SJCRH30 (cell line): ENCODE measurements at regions not wholly inside any gene's neighbourhood (a gene's known extent, or its start where the extent isn't known, plus 50 kb on each side); places are given as distances from the start of the nearest gene placed in this dataset.

Source experiments
- DNase-seq, 2 experiments: peaks; one replicate each; pipeline ENCODE4 v3.0.0-alpha.2; 2015 to 2020
- H3K27ac ChIP-seq: fragments of 250-450 bp; sonication (Bioruptor Pico); 2 replicates; pipeline ENCODE4 v1.5.1; 2020; ENCODE audit warnings: mild to moderate bottlenecking, moderate library complexity
- H3K27me3 ChIP-seq: fragments of 250-450 bp; sonication (Bioruptor Pico); 2 replicates; pipeline ENCODE4 v1.5.1; 2020; ENCODE audit warnings: mild to moderate bottlenecking, moderate library complexity
- H3K36me3 ChIP-seq: fragments of 250-450 bp; sonication (Bioruptor Pico); 2 replicates; pipeline ENCODE4 v1.5.1; 2020; ENCODE audit warnings: mild to moderate bottlenecking, moderate library complexity
- H3K4me1 ChIP-seq: fragments of 250-450 bp; sonication (Bioruptor Pico); 2 replicates; pipeline ENCODE4 v1.5.1; 2020; ENCODE audit warnings: mild to moderate bottlenecking, moderate library complexity
- H3K4me3 ChIP-seq: fragments of 250-450 bp; sonication (Bioruptor Pico); 2 replicates; pipeline ENCODE4 v1.5.1; 2020; ENCODE audit warnings: mild to moderate bottlenecking, moderate library complexity
- H3K9me3 ChIP-seq: fragments of 250-450 bp; sonication (Bioruptor Pico); replicated peaks from 2 replicates; pipeline ENCODE4 v1.5.1; 2020; ENCODE audit warnings: mild to moderate bottlenecking, moderate library complexity

DNA sequence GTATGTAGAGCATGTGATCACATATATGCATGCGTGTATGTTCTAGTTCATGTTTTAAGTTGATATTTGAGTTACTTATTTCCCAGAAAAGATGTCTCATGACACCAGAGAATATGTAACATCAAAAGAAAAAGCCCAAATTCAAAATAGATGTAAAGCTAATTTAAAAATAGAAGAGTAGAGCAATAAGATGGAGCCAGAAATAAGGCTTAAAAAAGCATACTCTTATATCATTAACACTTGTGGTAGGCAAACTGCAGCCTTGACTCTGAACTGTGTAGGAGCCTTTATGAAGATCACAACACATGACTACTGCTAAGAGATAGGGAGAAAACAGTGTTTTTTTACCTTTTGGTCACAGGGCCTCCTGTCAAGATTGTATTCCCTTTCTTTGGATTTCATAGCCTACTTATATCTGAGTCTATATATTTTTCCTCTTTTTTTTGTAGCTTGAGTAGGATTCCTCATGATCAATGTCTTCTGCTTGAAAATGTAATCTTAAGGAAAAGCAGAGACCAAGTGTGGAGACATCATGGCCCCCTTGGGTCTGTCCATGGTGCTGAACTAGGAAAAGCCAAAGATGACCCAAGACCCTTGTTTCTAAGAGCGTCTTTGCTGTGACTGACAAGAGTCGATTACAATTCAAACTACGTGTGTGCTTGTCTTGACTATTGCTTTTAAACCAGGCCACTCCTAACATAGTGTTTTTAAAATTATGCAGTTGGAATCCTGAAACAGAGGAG lies 390.4 kb downstream of the SHISA9 start:
- Histone ChIP-seq H3K36me3 (no peaks in the 10 kb centered on the region), H3K9me3 (no peaks in the 10 kb centered on the region), H3K4me3 (no peak overlapping the region), H3K27me3 (no peaks in the 10 kb centered on the region), H3K4me1 (no peaks in the 10 kb centered on the region), H3K27ac (no peak overlapping the region)
- peak in 1 of 2 experiments; percentile 27 for DNase-seq

- H3K4me3 ChIP-seq = no peak overlapping the region
- H3K27me3 ChIP-seq = no peaks in the 10 kb centered on the region
- DNase-seq = no peak
- H3K36me3 ChIP-seq = no peaks in the 10 kb centered on the region
- no peaks in the 10 kb centered on the region for H3K9me3 ChIP-seq
- H3K4me1 ChIP-seq = no peaks in the 10 kb centered on the region
- no peak overlapping the region for H3K27ac ChIP-seq
Measured at GRCh38 chr16:13296206-13296605, 394.8 kb downstream of the SHISA9 start.

- Histone ChIP-seq H3K36me3 (no peaks in the 10 kb centered on the region), H3K27me3 (no peaks in the 10 kb centered on the region), H3K4me3 (no peak overlapping the region), H3K9me3 (no peaks in the 10 kb centered on the region), H3K4me1 (no peaks in the 10 kb centered on the region), H3K27ac (no peak overlapping the region)
- DNase-seq = no peak
Measured at GRCh38 chr16:13298666-13299065, 397.3 kb downstream of the SHISA9 start.

DNA sequence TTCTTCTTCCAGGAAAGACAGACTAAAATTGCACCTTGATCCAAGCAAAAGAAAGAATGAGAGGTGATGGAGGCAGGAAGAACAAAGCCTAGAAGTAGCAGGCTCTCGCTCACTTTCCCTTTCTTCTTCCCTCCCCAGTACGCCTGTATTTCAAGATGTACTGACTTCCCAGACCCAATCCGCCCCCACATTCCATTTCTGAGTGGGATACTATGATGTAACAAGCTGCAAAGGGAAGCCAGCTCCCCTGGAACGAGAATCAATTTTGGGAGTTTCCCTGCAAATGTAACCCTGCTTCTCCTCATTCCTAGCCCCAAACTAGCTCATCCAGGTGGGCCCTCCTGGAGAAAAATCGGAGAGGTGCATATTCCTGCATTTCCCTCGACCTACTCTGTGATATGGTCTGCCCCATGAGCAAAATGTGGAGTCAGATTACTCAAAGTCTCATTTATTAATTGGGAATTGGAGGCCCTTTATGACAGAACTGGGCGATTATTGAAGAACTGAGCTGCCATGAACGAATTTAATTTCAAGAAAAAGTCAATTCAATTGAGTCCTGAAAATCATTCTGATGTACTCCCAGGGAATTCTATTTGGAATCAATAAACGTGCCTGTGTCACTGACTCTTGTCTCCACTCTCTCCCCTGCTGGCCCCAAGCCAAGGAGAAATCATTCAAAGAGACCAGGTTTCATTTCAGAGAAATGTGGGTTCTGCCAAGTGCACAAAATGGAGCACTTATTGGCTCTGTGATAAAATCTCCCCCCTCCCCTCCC lies 398.9 kb downstream of the SHISA9 start:
- DNase-seq = no peak
- Histone ChIP-seq H3K36me3 (no peaks in the 10 kb centered on the region), H3K27me3 (no peaks in the 10 kb centered on the region), H3K27ac (no peak overlapping the region), H3K9me3 (no peaks in the 10 kb centered on the region), H3K4me3 (no peak overlapping the region), H3K4me1 (no peaks in the 10 kb centered on the region)

GRCh38 chr16:13305019-13305755 lies 403.8 kb downstream of the SHISA9 start:
- H3K27ac ChIP-seq = no peak overlapping the region

DNA sequence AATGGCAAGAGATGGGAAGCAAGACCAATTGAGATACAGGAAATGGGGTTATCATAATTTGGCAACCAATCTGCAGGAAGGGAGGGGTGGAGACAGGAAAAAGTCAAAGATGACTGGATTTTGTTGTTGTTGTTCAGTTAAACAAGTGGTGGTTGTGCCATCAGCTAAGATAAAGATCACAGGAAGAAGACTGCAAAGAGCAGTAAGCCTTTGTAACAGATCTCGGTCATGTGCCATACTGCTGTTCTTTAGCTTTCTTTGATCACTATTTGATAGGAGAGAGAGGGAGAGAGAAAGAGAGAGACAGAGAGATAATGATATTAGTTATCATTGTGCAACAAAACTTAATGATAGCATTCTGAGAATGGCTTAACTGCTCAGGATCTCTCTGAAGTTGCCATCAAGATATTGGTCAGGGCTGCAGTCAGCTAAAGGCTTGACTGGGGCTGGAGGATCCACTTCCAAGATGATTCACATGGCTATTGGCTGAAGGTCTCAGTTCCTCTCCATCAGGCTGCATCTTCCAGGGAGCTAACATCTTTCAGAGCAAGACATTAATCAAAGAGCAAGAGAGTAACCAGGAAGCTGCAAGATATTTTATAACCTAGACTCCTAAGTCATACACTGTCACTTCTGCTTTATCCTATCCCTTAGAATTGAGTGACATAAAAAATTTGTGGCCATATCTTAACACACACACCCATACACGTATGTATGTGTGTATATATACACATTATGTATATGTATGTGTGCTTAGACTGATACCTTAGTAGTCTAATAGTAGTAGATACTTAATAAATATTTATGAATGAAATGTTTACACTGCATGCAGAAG lies 405.0 kb downstream of the SHISA9 start:
- DNase-seq = no peak
- Histone ChIP-seq H3K27ac (peak overlapping the region; percentile 25), H3K36me3 (no peaks in the 10 kb centered on the region), H3K4me1 (peaks cover 19% of the 10 kb centered on the region), H3K27me3 (no peaks in the 10 kb centered on the region), H3K4me3 (no peak overlapping the region), H3K9me3 (no peaks in the 10 kb centered on the region)

More at GRCh38 chr16:13305019-13305755, 403.8 kb downstream of the SHISA9 start:
- no peaks in the 10 kb centered on the region for H3K36me3 ChIP-seq
- H3K4me1 ChIP-seq = peaks cover 19% of the 10 kb centered on the region
- no peak overlapping the region for H3K4me3 ChIP-seq
- H3K9me3 ChIP-seq = no peaks in the 10 kb centered on the region
- no peaks in the 10 kb centered on the region for H3K27me3 ChIP-seq
- DNase-seq = peak in 1 of 2 experiments; percentile 3

- H3K36me3 ChIP-seq = no peaks in the 10 kb centered on the region
- H3K4me1 ChIP-seq = peaks cover 19% of the 10 kb centered on the region
- H3K4me3 ChIP-seq = no peak overlapping the region
- H3K27ac ChIP-seq = peak overlapping the region; percentile 70
- DNase-seq = peak; percentile 72 to 75
- no peaks in the 10 kb centered on the region for H3K9me3 ChIP-seq
- no peaks in the 10 kb centered on the region for H3K27me3 ChIP-seq
Measured at GRCh38 chr16:13307255-13307654, 405.9 kb downstream of the SHISA9 start.

DNA sequence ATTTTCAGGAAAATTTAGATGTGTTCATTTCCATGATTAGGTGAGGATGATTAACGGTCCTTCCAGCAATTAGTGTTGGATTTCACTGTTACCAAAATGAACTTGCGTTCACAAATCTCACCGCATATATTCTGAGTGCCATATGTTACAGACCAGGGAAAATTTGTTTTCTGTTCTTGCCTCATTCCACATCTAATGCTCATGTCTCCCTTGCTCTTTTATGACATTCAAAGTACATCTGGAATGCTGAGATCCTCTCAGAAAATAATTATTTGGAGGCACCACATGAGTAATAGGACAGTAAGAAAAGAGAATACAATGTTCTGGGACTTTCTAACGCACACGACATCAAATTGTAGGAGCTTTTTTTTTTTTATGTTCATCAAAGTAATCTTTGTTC lies 406.5 kb downstream of the SHISA9 start:
- no peaks in the 10 kb centered on the region for H3K36me3 ChIP-seq
- H3K4me3 ChIP-seq = no peak overlapping the region
- peaks cover 19% of the 10 kb centered on the region for H3K4me1 ChIP-seq
- no peaks in the 10 kb centered on the region for H3K27me3 ChIP-seq
- DNase-seq = peak in 1 of 2 experiments; percentile 13
- H3K9me3 ChIP-seq = no peaks in the 10 kb centered on the region
- H3K27ac ChIP-seq = peak overlapping the region; percentile 70

DNA sequence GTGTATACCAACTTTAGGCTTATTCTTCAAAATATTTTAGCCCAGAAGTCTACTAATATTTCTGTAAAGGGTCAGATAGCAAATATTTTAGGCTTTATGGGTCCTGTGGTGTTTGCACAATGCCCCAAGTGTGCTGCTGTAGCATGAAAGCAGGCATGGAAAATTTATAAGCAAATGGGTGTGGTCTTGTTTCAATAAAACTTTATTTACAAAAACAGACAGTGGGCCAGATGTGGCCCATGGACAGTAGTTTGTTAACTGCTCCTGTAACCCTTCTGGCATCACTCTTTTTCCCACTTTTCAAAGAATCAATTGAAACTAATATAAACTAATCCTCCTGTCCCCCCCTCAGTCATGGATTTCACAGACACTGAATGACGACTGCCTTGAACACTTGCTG lies 410.7 kb downstream of the SHISA9 start:
- no peaks in the 10 kb centered on the region for H3K9me3 ChIP-seq
- H3K27me3 ChIP-seq = no peaks in the 10 kb centered on the region
- peaks cover 8% of the 10 kb centered on the region for H3K4me1 ChIP-seq
- no peak overlapping the region for H3K4me3 ChIP-seq
- H3K27ac ChIP-seq = no peak overlapping the region
- no peaks in the 10 kb centered on the region for H3K36me3 ChIP-seq
- no peak for DNase-seq

- H3K9me3 ChIP-seq = no peaks in the 10 kb centered on the region
- H3K27ac ChIP-seq = no peak overlapping the region
- no peak for DNase-seq
- H3K4me1 ChIP-seq = no peaks in the 10 kb centered on the region; the same call in 1 of the 2 replicates
- H3K27me3 ChIP-seq = no peaks in the 10 kb centered on the region
- no peaks in the 10 kb centered on the region for H3K36me3 ChIP-seq
- H3K4me3 ChIP-seq = no peak overlapping the region
Measured at GRCh38 chr16:13313351-13313750, 412.0 kb downstream of the SHISA9 start.

- Histone ChIP-seq H3K4me3 (no peak overlapping the region), H3K27ac (no peak overlapping the region), H3K27me3 (no peaks in the 10 kb centered on the region), H3K36me3 (no peaks in the 10 kb centered on the region), H3K4me1 (no peaks in the 10 kb centered on the region), H3K9me3 (no peaks in the 10 kb centered on the region)
- DNase-seq = no peak
Measured at GRCh38 chr16:13314633-13315032, 413.2 kb downstream of the SHISA9 start.

- no peak overlapping the region for H3K27ac ChIP-seq
- no peak for DNase-seq
Measured at GRCh38 chr16:13315642-13316427, 414.4 kb downstream of the SHISA9 start.

DNA sequence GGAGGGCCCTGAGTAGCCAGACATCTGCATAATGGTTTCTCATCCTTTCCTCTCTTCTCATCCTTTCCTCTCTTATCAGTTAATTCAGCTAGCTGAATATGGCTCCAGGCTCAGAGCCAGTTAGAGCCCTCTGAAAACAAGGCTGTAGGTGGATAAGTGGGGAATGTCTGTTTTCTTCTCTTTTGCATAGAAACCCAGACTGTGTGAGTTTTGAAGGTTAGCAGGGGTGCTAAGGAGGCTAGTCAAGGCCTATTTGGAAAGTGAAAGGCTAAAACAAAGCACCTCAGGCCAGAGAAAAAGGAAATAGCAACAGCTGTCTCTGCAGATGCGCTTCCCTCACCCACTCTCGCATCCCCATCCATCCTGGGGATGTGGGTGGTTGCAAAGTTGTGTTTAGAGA lies 420.9 kb downstream of the SHISA9 start:
- Histone ChIP-seq H3K27me3 (no peaks in the 10 kb centered on the region), H3K4me3 (no peak overlapping the region), H3K4me1 (no peaks in the 10 kb centered on the region), H3K36me3 (no peaks in the 10 kb centered on the region), H3K27ac (no peak overlapping the region), H3K9me3 (no peaks in the 10 kb centered on the region)
- no peak for DNase-seq

More at GRCh38 chr16:13315642-13316427, 414.4 kb downstream of the SHISA9 start:
- Histone ChIP-seq H3K9me3 (no peaks in the 10 kb centered on the region), H3K27me3 (no peaks in the 10 kb centered on the region), H3K36me3 (no peaks in the 10 kb centered on the region), H3K4me3 (no peak overlapping the region), H3K4me1 (no peaks in the 10 kb centered on the region)

- no peak for DNase-seq
- H3K27ac ChIP-seq = no peak overlapping the region
- H3K27me3 ChIP-seq = no peaks in the 10 kb centered on the region
- no peak overlapping the region for H3K4me3 ChIP-seq
- no peaks in the 10 kb centered on the region for H3K9me3 ChIP-seq
- no peaks in the 10 kb centered on the region for H3K36me3 ChIP-seq
- no peaks in the 10 kb centered on the region for H3K4me1 ChIP-seq
Measured at GRCh38 chr16:13324851-13325250, 423.5 kb downstream of the SHISA9 start.
